Ascending aorta (tissue), 2 donors: ENCODE measurements at regions not wholly inside any gene's neighbourhood (a gene's known extent, or its start where the extent isn't known, plus 50 kb on each side); places are given as distances from the start of the nearest gene placed in this dataset.

Source experiments
- DNase-seq, 2 donors: peaks; one replicate each; pipeline ENCODE4 v3.0.0-alpha.2; 2019; ENCODE audit warnings: low spot score in 2 of 2
- H3K27ac ChIP-seq, 2 donors: fragments of 200-600 bp; sonication (generic); one replicate each; pipeline ENCODE4 v1.5.1; 2016 to 2017; ENCODE audit warnings: mild to moderate bottlenecking in 1 of 2
- H3K27me3 ChIP-seq: fragments of 200-600 bp; sonication (generic); one replicate; pipeline ENCODE4 v1.5.1; 2017
- H3K36me3 ChIP-seq, 2 donors: fragments of 200-600 bp; sonication (generic); one replicate each; pipeline ENCODE4 v1.5.1; 2016
- H3K4me1 ChIP-seq, 2 donors: fragments of 200-600 bp; sonication (generic); one replicate each; pipeline ENCODE4 v1.5.1; 2016 to 2017; ENCODE audit warnings: mild to moderate bottlenecking in 1 of 2
- H3K4me3 ChIP-seq, 2 donors: fragments of 200-600 bp; sonication (generic); one replicate each; pipeline ENCODE4 v1.5.1; 2016 to 2017; ENCODE audit warnings: mild to moderate bottlenecking in 1 of 2
- H3K9me3 ChIP-seq, 2 donors: fragments of 200-600 bp; sonication (generic); one replicate each; pipeline ENCODE4 v1.5.1; 2016
- CTCF ChIP-seq, 3 experiments: fragments of 200-600 bp in 2 of 3; fragments of 450-650 bp in 1 of 3; sonication (generic) in 2 of 3; IDR thresholded peaks; one replicate each; pipeline ENCODE4 v1.5.1; 2016 to 2019; ENCODE audit warnings: antibody characterized with exemption in 3 of 3, mild to moderate bottlenecking in 1 of 3, moderate library complexity in 1 of 3
- intact Hi-C: fragments of 100-400 bp; cut with DNase I; formaldehyde crosslinking; loops from one replicate; pipeline ENCODE4 v1.15.1; 2023

- Histone ChIP-seq H3K36me3 (no peaks in the 10 kb centered on the region), H3K9me3 (no peaks in the 10 kb centered on the region), H3K27me3 (no peaks in the 10 kb centered on the region), H3K4me3 (no peak overlapping the region), H3K4me1 (no peaks in the 10 kb centered on the region), H3K27ac (no peak overlapping the region)
- intact Hi-C loops, result no loop called here
- TF ChIP-seq CTCF (IDR thresholded peaks at IDR 0.05), result no peak
- no peak for DNase-seq
Measured at GRCh38 chr5:155625897-155626543, 612.5 kb downstream of the KIF4B start.

GRCh38 chr5:155626592-155626991, 613.0 kb downstream of the KIF4B start:
- intact Hi-C loops, result no loop called here
- Histone ChIP-seq H3K4me3 (no peak overlapping the region), H3K27me3 (no peaks in the 10 kb centered on the region), H3K27ac (no peak overlapping the region), H3K36me3 (no peaks in the 10 kb centered on the region), H3K9me3 (no peaks in the 10 kb centered on the region), H3K4me1 (no peaks in the 10 kb centered on the region)
- no peak for DNase-seq
- TF ChIP-seq CTCF (IDR thresholded peaks at IDR 0.05), result no peak

- intact Hi-C loops, result no loop called here
Measured at GRCh38 chr5:155628346-155628745, 614.8 kb downstream of the KIF4B start.

GRCh38 chr5:155629597-155629996, 616.0 kb downstream of the KIF4B start:
- Histone ChIP-seq H3K27me3 (no peaks in the 10 kb centered on the region), H3K9me3 (no peaks in the 10 kb centered on the region), H3K36me3 (no peaks in the 10 kb centered on the region), H3K27ac (no peak overlapping the region), H3K4me3 (no peak overlapping the region), H3K4me1 (no peaks in the 10 kb centered on the region)
- DNase-seq, result no peak
- TF ChIP-seq CTCF (IDR thresholded peaks at IDR 0.05), result no peak
- intact Hi-C loops, result no loop called here

More at GRCh38 chr5:155628346-155628745, 614.8 kb downstream of the KIF4B start:
- Histone ChIP-seq H3K4me1 (no peaks in the 10 kb centered on the region), H3K4me3 (no peak overlapping the region), H3K36me3 (no peaks in the 10 kb centered on the region), H3K27me3 (no peaks in the 10 kb centered on the region), H3K9me3 (no peaks in the 10 kb centered on the region), H3K27ac (no peak overlapping the region)
- no peak for DNase-seq
- no peak for TF ChIP-seq CTCF (IDR thresholded peaks at IDR 0.05)

- H3K27me3 ChIP-seq, result no peaks in the 10 kb centered on the region
- no peaks in the 10 kb centered on the region for H3K4me1 ChIP-seq
- intact Hi-C loops, result no loop called here
- no peak for TF ChIP-seq CTCF (IDR thresholded peaks at IDR 0.05)
- no peaks in the 10 kb centered on the region for H3K9me3 ChIP-seq
- DNase-seq, result no peak
- H3K27ac ChIP-seq, result no peak overlapping the region
- H3K36me3 ChIP-seq, result no peaks in the 10 kb centered on the region
- H3K4me3 ChIP-seq, result no peak overlapping the region
Measured at GRCh38 chr5:155631116-155631515, 617.6 kb downstream of the KIF4B start.
